GM21529 (cell line): ENCODE measurements at regions not wholly inside any gene's neighbourhood (a gene's known extent, or its start where the extent isn't known, plus 50 kb on each side); places are given as distances from the start of the nearest gene placed in this dataset.

Experiments used
- ATAC-seq: cut with Tn5 transposase; IDR thresholded peaks from one replicate; pipeline ENCODE4 v1.9.1; 2021; ENCODE audit not compliant: unreplicated experiment

- no peak for ATAC-seq
These were observed 101.8 kb upstream of the TLR3 start for GRCh38 chr4:185966997-185967775.

GRCh38 chr4:185969657-185970056, 99.3 kb upstream of the TLR3 start:
- ATAC-seq: no peak

- no peak for ATAC-seq
These were observed 80.9 kb upstream of the TLR3 start for GRCh38 chr4:185987961-185988627.

GRCh38 chr4:185991770-185992169, 77.2 kb upstream of the TLR3 start:
- ATAC-seq: no peak

GRCh38 chr4:185992585-185992984, 76.4 kb upstream of the TLR3 start:
- no peak for ATAC-seq

GRCh38 chr4:185993328-185993973, 75.5 kb upstream of the TLR3 start:
- ATAC-seq: no peak

GRCh38 chr4:185994750-185995149, 74.2 kb upstream of the TLR3 start:
- no peak for ATAC-seq

- no peak for ATAC-seq
These were observed 73.3 kb upstream of the TLR3 start for GRCh38 chr4:185995665-185996064.

GRCh38 chr4:185997296-185997695, 71.7 kb upstream of the TLR3 start:
- ATAC-seq: no peak

- ATAC-seq: no peak
These were observed 70.2 kb upstream of the TLR3 start for GRCh38 chr4:185998791-185999190.

- ATAC-seq: no peak
These were observed 69.7 kb upstream of the TLR3 start for GRCh38 chr4:185999207-185999606.

GRCh38 chr4:186002853-186003252, 66.1 kb upstream of the TLR3 start:
- no peak for ATAC-seq

- ATAC-seq: no peak
These were observed 65.2 kb upstream of the TLR3 start for GRCh38 chr4:186003746-186004145.

- no peak for ATAC-seq
These were observed 60.9 kb upstream of the TLR3 start for GRCh38 chr4:186008057-186008456.

GRCh38 chr4:186009976-186010375, 59.0 kb upstream of the TLR3 start:
- no peak for ATAC-seq

- ATAC-seq: no peak
These were observed 58.1 kb upstream of the TLR3 start for GRCh38 chr4:186010821-186011220.

GRCh38 chr4:186012071-186012470, 56.9 kb upstream of the TLR3 start:
- ATAC-seq: no peak

- ATAC-seq: no peak
These were observed 55.4 kb upstream of the TLR3 start for GRCh38 chr4:186013419-186014186.

- no peak for ATAC-seq
These were observed 53.6 kb upstream of the TLR3 start for GRCh38 chr4:186015212-186015817.

- no peak for ATAC-seq
These were observed 52.2 kb upstream of the TLR3 start for GRCh38 chr4:186016796-186017195.

- no peak for ATAC-seq
These were observed 51.2 kb upstream of the TLR3 start for GRCh38 chr4:186017801-186018200.
